Loucy (cell line): ENCODE measurements at regions not wholly inside any gene's neighbourhood (a gene's known extent, or its start where the extent isn't known, plus 50 kb on each side); places are given as distances from the start of the nearest gene placed in this dataset.

Experiments used
- H2AFZ ChIP-seq: fragments of 200-600 bp; sonication (generic); 2 replicates; pipeline ENCODE4 v1.6.0; 2016; ENCODE audit warnings: antibody characterized with exemption, mild to moderate bottlenecking, low read length, moderate library complexity
- H3F3A ChIP-seq: fragments of 200-600 bp; 2 replicates; pipeline ENCODE4 v1.6.0; 2016; ENCODE audit warnings: antibody characterized with exemption, low read depth, mild to moderate bottlenecking
- H3K27me3 ChIP-seq: fragments of 200-600 bp; sonication (generic); 2 replicates; pipeline ENCODE4 v1.6.1; 2014; ENCODE audit warnings: low read length, mild to moderate bottlenecking; ENCODE audit not compliant: insufficient read depth, poor library complexity, severe bottlenecking
- H3K36me3 ChIP-seq: fragments of 200-600 bp; sonication (generic); 2 replicates; pipeline ENCODE4 v1.6.1; 2016; ENCODE audit warnings: low read length; ENCODE audit not compliant: insufficient read depth
- H3K4me1 ChIP-seq: fragments of 200-600 bp; sonication (generic); 2 replicates; pipeline ENCODE4 v1.5.1; 2014; ENCODE audit warnings: low read length, mild to moderate bottlenecking; ENCODE audit not compliant: insufficient read depth, poor library complexity, severe bottlenecking
- H3K4me2 ChIP-seq: fragments of 200-600 bp; sonication (generic); 2 replicates; pipeline ENCODE4 v1.6.0; 2014; ENCODE audit warnings: antibody characterized with exemption, low read length, low read depth, mild to moderate bottlenecking; ENCODE audit not compliant: poor library complexity, severe bottlenecking
- H3K4me3 ChIP-seq: fragments of 200-600 bp; sonication (generic); 2 replicates; pipeline ENCODE4 v1.5.1; 2014; ENCODE audit warnings: low read length, mild to moderate bottlenecking, mixed read lengths; ENCODE audit not compliant: poor library complexity, severe bottlenecking
- H3K79me2 ChIP-seq: fragments of 200-600 bp; sonication (generic); 2 replicates; pipeline ENCODE4 v1.6.1; 2014; ENCODE audit warnings: low read length; ENCODE audit not compliant: insufficient read depth
- H3K9ac ChIP-seq: fragments of 200-600 bp; sonication (generic); 2 replicates; pipeline ENCODE4 v1.6.0; 2014; ENCODE audit warnings: mild to moderate bottlenecking, low read depth, low read length, moderate library complexity; ENCODE audit not compliant: poor library complexity, severe bottlenecking
- H3K9me2 ChIP-seq: fragments of 200-600 bp; sonication (generic); replicated peaks from 2 replicates; pipeline ENCODE4 v1.6.1; 2016; ENCODE audit warnings: low read depth, low read length, mixed read lengths
- H3K9me3 ChIP-seq: fragments of 200-600 bp; sonication (generic); 2 replicates; pipeline ENCODE4 v1.6.1; 2014; ENCODE audit warnings: mild to moderate bottlenecking, antibody characterized with exemption, low read length, low read depth; ENCODE audit not compliant: insufficient read depth
- H4K20me1 ChIP-seq: fragments of 200-600 bp; sonication (generic); 2 replicates; pipeline ENCODE4 v1.6.0; 2014; ENCODE audit warnings: antibody characterized with exemption, low read length, mild to moderate bottlenecking; ENCODE audit not compliant: insufficient read depth, poor library complexity, severe bottlenecking
- CTCF ChIP-seq: fragments of 200-600 bp; sonication (generic); conservative IDR thresholded peaks from 2 replicates; pipeline ENCODE4 v1.5.1; 2014; ENCODE audit warnings: mild to moderate bottlenecking, antibody characterized with exemption, low read length
- EZH2phosphoT487 ChIP-seq: fragments of 200-600 bp; IDR thresholded peaks from 2 replicates; pipeline ENCODE4 v1.6.1; 2018; ENCODE audit warnings: antibody characterized with exemption, mild to moderate bottlenecking, moderate library complexity, borderline replicate concordance

- TF ChIP-seq EZH2phosphoT487 (no peak), CTCF (no peak)
- Histone ChIP-seq H3F3A (no peaks in the 10 kb centered on the region), H3K79me2 (no peaks in the 10 kb centered on the region), H3K4me2 (no peak overlapping the region), H2AFZ (no peak overlapping the region), H3K9me3 (no peaks in the 10 kb centered on the region), H3K9ac (no peak overlapping the region), H3K9me2 (no peaks in the 10 kb centered on the region), H3K27me3 (no peaks in the 10 kb centered on the region), H3K36me3 (no peaks in the 10 kb centered on the region), H3K4me1 (peaks cover 26% of the 10 kb centered on the region), H3K4me3 (no peak overlapping the region), H4K20me1 (no peaks in the 10 kb centered on the region)
Observed at GRCh38 chr7:36023033-36023560, 130.0 kb upstream of the EEPD1 start.

- Histone ChIP-seq H3K36me3 (no peaks in the 10 kb centered on the region), H3K4me3 (no peak overlapping the region), H3F3A (no peaks in the 10 kb centered on the region), H3K4me2 (peak overlapping the region; percentile 54), H4K20me1 (no peaks in the 10 kb centered on the region), H3K79me2 (no peaks in the 10 kb centered on the region), H3K4me1 (peaks cover 32% of the 10 kb centered on the region), H3K9me2 (no peaks in the 10 kb centered on the region), H3K9me3 (no peaks in the 10 kb centered on the region), H3K27me3 (no peaks in the 10 kb centered on the region), H2AFZ (no peak overlapping the region), H3K9ac (no peak overlapping the region)
- no peak for TF ChIP-seq CTCF
- TF ChIP-seq EZH2phosphoT487 = no peak
Observed at GRCh38 chr7:36025190-36025589, 127.9 kb upstream of the EEPD1 start.

- Histone ChIP-seq H3K79me2 (no peaks in the 10 kb centered on the region), H3K27me3 (no peaks in the 10 kb centered on the region), H2AFZ (no peak overlapping the region), H3K36me3 (no peaks in the 10 kb centered on the region), H3K9ac (no peak overlapping the region), H3K9me3 (no peaks in the 10 kb centered on the region), H4K20me1 (no peaks in the 10 kb centered on the region), H3F3A (no peaks in the 10 kb centered on the region), H3K4me3 (no peak overlapping the region), H3K9me2 (no peaks in the 10 kb centered on the region), H3K4me2 (no peak overlapping the region), H3K4me1 (peaks cover 26% of the 10 kb centered on the region)
- no peak for TF ChIP-seq CTCF
- no peak for TF ChIP-seq EZH2phosphoT487
Observed at GRCh38 chr7:36029311-36029710, 123.7 kb upstream of the EEPD1 start.
